HG03175 (cell line): ENCODE measurements at regions not wholly inside any gene's neighbourhood (a gene's known extent, or its start where the extent isn't known, plus 50 kb on each side); places are given as distances from the start of the nearest gene placed in this dataset.
"Not testable (repeated sequence)": the region's sequence is repeated elsewhere in the genome, so short reads cannot be mapped to it uniquely, and the experiment has no call there.

Source experiments
- ATAC-seq: cut with Tn5 transposase; IDR thresholded peaks from one replicate; pipeline ENCODE4 v1.9.1; 2021; ENCODE audit warnings: mild to moderate bottlenecking, moderate library complexity; ENCODE audit not compliant: unreplicated experiment

DNA sequence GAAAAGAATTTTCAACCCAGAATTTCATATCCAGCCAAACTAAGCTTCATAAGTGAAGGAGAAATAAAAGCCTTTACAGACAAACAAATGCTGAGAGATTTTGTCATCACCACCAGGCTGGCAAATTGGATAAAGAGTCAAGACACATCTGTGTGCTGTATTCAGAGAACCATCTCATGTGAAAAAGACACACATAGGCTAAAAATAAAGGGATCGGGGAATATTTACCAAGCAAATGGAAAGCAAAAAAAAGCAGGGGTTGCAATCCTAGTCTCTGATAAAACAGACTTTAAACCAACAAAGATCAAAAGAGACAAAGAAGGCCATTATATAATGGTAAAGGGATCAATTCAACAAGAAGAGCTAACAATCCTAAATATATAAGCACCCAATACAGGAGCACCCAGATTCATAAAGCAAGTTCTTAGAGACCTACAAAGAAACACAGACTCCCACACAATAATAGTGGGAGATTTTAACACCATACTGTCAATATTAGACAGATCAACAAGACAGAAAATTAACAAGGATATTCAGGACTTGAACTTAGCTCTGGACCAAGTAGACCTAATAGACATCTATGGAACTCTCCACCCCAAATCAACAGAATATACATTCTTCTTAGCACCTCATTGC is 55.9 kb upstream of the ACSM6 start:
- not testable (repeated sequence) for ATAC-seq

- ATAC-seq: no peak
Observed at GRCh38 chr10:95134490-95134889, 59.5 kb upstream of the ACSM6 start.

GRCh38 chr10:95133997-95134396 is 60.0 kb upstream of the ACSM6 start:
- ATAC-seq: no peak

GRCh38 chr10:95133016-95133752 is 60.9 kb upstream of the ACSM6 start:
- ATAC-seq: peak; percentile 92

GRCh38 chr10:95130429-95130828 is 61.1 kb upstream of the CYP2C8 start:
- ATAC-seq: not testable (repeated sequence)

DNA sequence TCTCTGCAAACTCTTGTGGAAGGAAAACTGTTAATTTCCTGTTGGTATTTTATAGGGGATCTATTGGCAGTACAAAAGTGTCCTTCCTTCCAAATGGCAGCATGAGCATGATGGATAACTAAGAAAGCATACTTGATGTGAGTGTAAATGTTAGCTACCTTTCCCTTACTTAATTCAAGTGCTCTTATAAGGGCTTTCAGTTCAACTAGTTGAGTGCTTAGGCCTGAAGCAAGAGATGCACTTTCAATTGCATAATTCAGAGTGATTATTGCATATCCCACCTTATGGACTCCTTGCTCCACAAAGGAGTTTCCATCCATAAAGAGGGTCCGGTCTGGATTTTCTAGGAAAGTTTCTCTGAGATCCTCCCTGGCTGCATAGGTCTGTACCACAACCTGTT is 56.3 kb upstream of the CYP2C8 start:
- no peak for ATAC-seq

DNA sequence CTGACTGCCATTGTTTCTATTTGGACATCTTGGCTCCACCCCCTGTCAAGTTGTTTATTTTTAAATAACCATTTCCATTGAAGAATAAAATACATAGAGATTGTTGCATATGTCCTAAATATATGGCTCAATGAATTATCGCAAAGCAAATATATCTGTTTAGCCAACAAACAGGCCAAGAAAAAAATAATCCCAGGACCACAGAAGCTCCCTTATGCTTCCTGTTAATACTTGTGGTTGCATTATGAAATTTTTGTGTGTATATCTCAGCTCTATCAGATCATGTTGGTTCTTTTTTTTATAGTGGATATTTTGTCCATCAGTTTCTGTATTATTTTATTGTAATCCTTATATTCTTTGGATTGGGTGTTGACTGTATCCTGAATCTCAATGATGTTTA is 53.4 kb upstream of the CYP2C8 start:
- ATAC-seq: no peak

DNA sequence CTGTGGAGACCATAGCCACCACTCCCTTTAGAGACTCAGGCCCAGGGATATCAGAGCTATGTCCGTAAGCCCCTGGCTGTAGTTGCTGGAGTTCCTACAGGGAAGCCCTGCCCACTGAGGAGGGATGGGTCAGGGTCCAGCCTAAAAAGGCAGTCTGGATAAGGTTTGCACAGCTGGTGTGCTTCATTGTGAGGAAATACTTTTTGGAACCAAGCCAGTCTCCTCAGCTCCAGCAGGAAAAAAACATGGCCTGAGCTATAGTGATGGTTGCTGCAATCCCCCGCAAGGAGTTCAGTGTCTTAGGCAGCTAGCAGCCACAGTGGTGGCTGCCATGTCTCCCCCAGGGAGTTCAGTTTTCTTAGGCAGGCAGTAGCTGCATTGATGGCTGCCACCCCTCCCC is 52.6 kb upstream of the CYP2C8 start:
- ATAC-seq: no peak
